GM12891 (cell line): ENCODE measurements at regions not wholly inside any gene's neighbourhood (a gene's known extent, or its start where the extent isn't known, plus 50 kb on each side); places are given as distances from the start of the nearest gene placed in this dataset.

ENCODE experiments used
- PAX5 ChIP-seq: IDR thresholded peaks from 2 replicates; pipeline ENCODE4 v1.6.1; 2011; ENCODE audit warnings: low read length, moderate library complexity, mild to moderate bottlenecking; ENCODE audit not compliant: insufficient read depth, severe bottlenecking
- POLR2A ChIP-seq: IDR thresholded peaks from 2 replicates; pipeline ENCODE4 v1.6.1; 2011; ENCODE audit warnings: low read depth, low read length, control low read depth
- POLR2AphosphoS5 ChIP-seq: IDR thresholded peaks from 2 replicates; pipeline ENCODE4 v1.6.1; 2011; ENCODE audit warnings: low read depth, low read length, control low read depth
- POU2F2 ChIP-seq: IDR thresholded peaks from 2 replicates; pipeline ENCODE4 v1.6.1; 2011; ENCODE audit warnings: low read depth, mild to moderate bottlenecking, control low read depth, low read length, moderate library complexity
- SPI1 ChIP-seq: IDR thresholded peaks from 2 replicates; pipeline ENCODE4 v1.6.1; 2011; ENCODE audit warnings: low read depth, low read length, control low read depth
- TAF1 ChIP-seq: IDR thresholded peaks from 2 replicates; pipeline ENCODE4 v1.6.1; 2011; ENCODE audit warnings: low read depth, low read length, control low read depth

DNA sequence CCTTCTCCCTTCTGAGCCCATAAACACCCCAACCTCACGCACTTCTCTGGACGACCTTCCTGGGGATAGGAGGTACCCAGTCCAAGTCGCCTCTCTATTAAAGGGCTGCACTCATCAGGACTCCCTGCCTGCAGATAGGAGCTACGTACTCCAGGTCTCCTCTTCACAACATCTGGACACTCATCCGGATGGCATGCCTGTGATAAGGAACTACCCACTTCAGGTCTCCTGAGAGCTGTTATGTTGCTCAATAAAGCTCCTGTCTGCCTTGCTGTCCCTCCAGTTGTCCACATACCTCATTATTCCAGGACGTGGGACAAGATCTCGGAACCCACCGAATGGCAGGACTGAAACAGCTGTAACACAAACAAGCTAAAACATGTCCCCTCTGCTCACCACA lies 548.0 kb downstream of the TBC1D32 start:
- TF ChIP-seq POLR2A = no peak
- TF ChIP-seq POLR2AphosphoS5 = no peak
- TF ChIP-seq TAF1 = no peak
- no peak for TF ChIP-seq SPI1
- TF ChIP-seq PAX5 = no peak
- TF ChIP-seq POU2F2 = no peak
